Hematopoietic multipotent progenitor cell (in vitro differentiated cells): ENCODE measurements at regions not wholly inside any gene's neighbourhood (a gene's known extent, or its start where the extent isn't known, plus 50 kb on each side); places are given as distances from the start of the nearest gene placed in this dataset.

Source experiments
- DNase-seq, 3 donors: peaks; one replicate each; pipeline ENCODE4 v3.0.0-alpha.2; 2011 to 2015; ENCODE audit warnings: low read depth in 2 of 3, low spot score in 2 of 3

DNA sequence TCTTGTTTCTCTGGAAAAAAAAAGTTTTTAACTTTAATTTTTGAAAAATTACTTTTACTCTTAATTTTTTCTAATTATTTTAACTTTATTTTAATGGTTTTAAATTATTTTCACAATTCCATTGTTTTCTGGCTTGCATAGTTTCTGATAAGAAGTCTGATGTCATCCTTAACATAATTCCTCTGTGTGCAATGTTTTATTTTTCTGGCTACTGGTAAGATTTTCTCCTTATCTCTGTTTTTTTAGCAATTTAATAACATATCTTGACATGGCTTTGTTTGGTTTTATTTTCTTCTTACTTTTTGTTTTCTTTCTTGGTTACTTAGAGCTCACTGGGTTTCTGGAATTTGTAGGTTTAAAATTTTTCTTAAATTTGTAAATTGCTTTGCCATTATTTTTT, 114.8 kb downstream of the TBXT start:
- no peak for DNase-seq

DNA sequence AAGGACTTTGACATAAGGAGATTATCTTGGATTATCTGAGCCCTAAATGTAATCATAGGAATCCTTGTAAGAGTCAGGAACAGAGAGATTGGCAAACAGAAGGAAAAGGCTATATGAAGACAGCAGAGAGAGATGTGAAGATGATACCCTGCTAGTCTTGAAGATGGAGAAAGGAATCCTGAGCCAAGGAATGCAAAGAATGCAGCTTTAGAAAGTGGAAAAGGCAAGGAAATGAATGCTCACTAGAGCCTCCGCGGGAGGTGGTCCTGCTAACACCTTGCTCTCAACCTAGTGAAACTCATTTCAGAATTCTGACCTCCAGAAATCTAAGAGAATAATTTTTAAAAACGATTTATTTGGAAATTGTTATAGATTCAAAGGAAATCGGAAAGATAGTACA, 117.1 kb downstream of the TBXT start:
- no peak for DNase-seq

DNA sequence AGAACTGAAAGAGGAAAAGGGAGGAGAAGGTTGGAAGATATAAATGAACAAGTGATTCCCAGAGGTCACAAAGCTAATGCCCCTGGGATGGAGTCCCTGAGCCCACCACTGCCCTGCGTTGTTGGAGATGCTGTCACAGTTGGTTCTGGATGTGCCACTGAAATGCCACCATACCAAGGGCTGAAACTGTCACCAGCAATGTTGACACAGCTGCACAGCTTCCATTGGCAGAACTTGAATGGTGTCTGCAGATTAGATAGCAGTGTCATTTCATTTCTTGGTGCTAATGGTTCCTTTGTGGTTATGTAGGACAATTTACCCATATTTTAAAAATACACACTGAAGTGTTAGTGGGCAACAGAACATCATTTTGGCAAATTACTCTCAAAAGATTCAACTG, 120.7 kb downstream of the TBXT start:
- no peak for DNase-seq

DNA sequence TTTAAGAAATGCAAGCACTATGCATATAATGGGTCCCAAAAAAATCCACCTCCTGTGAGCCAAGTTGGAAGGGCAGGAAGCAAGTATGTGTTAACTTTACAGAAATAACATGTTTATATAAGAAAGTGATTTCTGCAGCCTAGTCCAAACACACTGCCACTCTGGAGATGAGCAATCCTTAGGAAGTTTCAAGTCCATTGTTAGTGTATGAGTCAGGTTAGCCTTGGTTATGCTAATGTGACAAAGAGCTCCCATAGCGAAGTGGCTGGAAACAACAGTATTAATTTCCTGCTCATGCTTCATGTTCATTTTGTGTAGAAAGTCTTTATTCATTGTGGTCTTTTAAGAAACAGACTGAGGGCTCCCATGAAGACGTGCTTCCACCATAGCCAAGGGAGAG, 121.4 kb downstream of the TBXT start:
- DNase-seq = no peak

DNA sequence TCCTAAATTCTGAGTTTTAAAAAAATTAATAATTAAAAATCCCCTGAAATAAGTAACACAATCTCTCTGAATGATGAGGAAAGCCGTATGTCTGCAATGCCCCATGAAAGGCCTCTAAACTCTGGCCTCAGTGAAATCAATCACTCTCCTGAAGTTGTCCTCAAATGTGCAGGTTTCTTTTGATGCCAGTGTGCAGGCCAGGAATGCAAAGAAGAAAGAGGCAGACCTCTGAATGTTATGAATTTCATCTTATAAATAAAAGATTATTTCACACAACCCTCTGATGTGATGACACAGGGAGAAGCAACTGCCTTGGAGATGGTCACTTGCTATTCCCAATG, 121.8 kb downstream of the TBXT start:
- DNase-seq = no peak

DNA sequence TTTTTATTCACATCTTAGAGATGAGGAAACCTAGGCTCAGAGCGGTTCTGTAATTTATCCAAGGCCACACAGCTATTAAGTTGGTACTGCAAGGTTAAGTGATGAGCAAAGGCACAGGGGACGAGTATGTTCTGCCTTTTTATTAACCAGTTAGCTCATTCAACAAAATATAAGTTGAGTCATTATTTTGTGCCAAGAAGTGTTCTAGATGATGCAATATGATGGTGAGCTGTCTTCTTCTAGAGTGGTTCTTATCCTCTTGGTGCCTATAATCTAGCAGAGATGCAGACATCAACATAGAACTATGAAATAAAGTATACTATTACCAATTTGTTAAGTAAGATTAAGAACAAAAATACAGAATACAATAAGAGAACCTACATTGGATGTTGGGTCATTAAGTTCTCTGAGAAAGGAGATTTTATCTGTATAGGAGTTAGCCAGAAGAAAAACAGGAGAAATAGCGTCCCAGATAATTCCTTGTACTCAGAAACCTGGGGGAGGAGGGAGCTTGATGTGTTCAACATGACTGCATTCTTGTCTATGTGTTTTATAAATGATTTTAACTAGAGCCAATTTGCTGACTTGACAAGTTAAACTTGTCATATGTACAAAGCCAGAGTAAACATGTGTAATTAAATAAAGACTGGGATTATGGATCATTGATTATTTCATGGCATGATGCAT, 122.3 kb downstream of the TBXT start:
- no peak for DNase-seq

DNA sequence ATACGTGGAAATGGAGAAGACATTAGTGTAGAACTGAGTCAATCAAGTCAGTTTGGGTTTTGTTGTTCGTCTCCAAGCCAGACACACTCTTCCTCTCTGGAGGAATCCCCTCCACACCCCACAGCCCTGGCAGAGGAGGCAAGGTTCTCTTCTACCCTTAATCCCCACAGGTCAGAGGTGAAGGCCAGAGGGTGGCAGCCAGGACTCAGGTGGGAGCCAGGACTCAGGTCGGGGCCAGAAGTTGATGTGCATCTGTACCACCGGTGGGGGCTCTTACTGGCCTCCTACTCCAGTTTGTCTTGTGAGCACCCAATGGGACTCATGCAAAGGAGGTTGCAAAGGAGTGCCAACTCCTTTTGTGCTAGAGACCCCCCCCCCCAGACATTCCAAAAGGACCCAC, 126.4 kb downstream of the TBXT start:
- no peak for DNase-seq

DNA sequence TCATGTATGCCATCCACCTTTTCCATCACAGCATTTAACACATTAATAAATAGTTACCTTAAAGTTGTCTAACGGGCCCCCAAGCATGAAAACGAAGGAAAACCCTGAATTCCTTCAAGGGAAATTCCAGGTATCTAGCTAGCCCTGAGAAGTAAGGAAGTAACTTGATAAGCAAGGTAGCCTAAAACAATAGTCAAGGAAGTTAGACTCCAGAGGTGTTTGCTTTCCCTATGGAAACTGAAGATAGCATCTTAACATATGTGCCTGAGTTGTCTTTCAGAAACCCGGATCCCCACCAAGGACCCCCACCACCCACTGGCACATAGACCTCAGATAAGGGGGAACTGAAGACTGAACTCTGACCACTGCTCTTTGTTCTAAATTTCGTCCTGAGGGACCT, 127.4 kb downstream of the TBXT start:
- DNase-seq = no peak

DNA sequence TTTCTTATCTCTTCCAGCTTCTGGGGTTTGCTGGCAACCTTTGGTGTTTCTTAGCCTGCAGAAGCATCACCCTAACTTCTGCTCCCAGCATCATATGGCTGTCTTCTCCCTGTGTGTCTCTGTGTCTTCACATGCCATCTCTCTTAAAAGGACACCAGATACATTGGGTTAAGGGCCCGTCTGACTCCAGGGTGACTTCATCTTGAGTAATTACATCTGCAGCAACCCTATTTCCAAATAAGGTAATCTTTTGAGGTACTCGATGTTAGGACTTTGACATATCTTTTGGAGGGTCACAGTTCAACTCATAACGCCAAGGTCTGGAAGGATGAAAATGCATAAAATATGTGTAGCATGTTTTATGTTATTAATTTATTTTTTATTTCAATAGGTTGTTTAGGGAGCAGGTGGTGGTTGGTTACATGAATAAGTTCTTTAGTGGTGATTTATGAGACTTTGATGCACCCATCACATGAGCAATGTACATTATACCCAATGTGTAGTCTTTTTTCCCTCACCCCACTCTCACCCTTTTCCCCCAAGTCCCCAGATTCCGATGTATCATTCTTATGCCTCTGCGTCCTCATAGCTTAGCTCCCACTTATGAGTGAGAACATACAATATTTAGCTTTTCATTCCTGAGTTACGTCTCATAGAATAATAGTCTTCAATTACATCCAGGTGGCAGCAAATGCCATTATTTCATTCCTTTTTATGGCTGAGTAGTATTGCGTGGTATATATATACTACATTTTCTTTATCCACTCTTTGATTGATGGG, 131.1 kb downstream of the TBXT start:
- DNase-seq = no peak

DNA sequence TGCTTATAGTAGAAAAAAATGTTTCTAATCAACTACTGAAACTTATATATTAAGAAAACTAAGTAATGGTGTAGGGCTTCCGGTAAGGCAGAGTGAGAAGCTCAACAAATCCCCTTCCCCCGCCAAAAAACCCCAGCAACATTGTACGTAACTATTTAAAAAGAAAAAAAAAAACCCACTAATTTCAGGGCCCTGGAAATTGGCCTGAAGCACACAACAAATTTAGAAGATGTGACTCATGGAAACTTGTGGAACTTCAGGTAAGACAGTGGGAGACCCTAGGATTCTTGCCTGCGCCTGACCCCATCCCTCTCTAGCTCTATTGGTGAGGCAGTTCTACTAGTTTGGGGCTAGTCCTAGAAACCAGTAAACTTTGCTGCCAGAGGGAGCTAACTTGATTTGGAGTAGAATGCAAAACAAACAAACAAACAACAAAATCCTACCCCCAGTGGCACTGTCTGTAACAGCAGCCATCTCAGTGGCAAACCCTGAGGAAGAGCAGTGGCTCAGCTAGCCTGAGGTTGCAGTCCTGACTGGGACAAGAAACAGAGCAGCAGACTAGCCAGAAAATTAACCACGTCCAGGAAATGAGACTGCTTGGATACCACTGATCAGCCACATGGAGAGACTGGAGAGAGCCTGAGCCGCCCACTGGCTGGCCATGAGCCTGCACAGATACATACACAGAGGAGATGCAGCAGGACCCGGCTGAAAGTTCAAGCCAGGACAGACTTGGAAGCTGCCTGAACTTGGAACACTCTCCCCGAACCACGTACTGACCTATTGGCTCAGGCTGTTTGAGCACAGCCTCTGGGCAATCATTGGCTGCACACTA, 135.1 kb downstream of the TBXT start:
- DNase-seq = no peak

DNA sequence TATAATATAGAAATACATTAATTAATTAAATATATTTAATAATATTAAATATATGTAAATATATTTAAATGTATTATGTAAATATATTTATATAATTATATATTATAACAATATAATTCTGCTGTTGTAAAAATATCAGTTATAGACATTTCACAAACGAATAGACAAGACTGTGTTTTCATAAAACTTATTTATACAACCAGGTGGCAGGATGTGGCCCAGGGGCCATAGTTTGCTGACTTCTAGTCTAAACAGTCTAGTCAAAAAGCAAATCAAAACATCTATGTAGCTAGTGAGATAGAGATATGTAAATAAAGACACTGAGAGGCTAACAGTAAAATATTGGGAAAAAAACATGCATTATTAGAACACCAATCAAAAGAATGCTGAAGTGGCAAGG, 136.4 kb downstream of the TBXT start:
- DNase-seq = no peak

DNA sequence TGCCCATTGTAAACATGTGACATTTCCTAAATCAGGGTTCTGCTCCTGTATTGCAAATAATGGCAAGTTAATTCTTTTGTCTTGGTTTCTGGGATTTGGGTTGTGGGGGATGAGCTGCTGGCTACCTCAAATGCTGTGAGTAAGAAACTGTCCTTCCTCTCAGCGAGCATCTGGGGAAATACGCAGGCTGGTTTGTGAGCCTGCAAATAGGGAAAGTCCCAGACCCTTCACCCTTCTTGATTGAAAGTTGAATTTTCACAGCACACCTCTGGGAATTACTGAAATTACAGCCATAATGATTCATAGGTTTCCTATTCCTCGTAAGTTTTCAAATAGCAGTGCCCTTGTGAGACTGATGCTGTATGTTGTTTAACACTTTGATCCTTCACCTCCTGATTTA, 138.1 kb downstream of the TBXT start:
- DNase-seq = no peak

DNA sequence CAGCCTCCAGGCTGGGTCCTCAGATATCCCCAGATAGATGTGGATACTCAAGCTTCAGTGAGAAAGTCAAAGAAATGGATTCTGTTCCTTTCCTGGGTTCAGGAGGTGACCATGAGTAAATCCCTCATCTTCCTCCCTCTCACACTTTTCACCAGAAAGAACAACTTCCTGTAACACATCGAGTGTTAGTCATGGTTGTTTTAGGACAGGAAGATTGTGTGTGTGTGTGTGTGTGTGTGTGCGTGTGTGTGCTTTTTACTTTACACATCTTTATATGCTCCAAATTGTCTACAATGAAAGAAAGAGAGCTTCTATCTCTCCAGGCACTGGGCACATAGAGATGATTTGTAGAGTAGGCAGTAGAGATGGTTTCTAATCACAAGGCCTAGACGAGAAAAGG, 139.9 kb downstream of the TBXT start:
- no peak for DNase-seq

DNA sequence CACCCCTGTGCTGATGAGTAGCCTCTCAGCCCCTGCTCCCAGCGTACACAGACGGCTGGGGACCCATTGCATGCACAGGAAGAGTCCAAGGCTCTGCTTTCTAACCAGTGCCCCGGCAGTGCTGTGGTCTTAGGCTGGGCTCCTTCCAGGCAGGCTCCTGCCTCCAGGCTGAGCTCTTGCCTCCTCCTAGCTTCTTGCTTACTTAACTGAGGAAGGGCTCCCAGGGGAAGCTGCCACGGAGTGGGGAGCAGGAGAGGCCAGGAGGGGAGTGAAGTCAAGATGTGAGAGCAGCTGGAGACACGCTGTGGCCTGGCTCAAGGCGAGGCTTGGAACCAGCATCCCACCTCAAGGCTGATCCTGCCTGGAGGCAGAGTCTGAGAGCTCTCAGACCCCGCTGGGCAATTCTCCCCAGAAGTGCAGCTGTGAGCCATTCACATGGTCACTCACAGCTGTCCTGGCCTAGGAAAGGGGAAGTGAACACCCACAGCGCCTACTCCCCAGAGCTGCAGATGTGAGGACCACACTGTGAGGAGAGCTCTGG, 141.0 kb downstream of the TBXT start:
- DNase-seq = no peak

DNA sequence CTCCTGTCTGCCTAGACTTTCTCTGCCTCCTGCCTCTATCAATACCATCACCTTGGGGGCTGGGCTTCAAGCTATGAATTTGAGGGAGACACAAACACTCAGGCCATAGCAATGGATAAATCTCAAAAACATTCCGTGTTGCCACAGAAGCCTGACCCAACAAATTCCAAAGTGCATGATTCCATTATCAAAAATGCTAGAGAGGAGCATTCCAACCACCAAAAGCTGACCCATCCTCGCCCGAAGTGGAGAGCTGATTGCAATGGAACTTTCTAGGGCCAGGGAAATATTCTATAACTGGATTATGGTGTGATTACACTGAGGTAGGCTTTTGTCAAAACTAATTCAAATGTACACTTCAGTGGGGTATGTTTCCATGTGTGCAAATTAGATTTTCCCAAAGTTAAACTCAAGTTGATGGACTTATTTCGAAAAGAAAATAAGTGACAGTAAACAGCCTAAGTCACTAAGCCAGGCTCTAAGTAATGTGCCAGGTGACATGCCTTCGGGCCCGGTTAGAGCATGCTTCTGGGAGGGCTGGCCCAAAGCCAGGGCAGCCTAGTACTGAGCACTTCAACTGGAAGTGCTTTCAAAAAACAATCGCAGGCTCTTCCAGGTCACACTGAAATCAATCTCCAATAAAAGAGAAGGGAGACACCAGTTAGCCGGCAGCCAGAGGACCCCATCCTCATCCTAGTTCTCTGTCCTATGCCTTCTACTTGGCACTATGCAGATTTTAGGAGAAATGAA, 142.3 kb downstream of the TBXT start:
- DNase-seq = no peak

DNA sequence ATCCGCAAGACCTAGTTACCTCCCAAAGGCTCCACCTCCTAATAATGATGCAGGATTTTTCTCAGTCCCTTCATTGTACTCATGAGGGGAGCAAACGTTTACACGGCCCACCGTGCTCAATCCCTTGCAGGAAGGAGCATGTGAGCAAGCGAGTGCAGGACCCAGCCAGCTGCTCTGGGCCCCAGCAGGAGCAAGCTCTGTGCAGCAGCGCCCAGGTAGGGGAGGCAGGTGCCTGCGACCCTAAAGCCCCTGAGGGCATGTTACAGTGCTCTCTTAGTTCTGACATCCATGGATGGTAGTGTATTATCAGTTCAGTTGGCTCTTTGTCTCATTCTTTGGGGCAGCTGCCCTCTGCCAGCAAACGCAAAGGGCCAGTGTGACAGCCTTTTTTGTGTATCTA, 143.4 kb downstream of the TBXT start:
- no peak for DNase-seq

DNA sequence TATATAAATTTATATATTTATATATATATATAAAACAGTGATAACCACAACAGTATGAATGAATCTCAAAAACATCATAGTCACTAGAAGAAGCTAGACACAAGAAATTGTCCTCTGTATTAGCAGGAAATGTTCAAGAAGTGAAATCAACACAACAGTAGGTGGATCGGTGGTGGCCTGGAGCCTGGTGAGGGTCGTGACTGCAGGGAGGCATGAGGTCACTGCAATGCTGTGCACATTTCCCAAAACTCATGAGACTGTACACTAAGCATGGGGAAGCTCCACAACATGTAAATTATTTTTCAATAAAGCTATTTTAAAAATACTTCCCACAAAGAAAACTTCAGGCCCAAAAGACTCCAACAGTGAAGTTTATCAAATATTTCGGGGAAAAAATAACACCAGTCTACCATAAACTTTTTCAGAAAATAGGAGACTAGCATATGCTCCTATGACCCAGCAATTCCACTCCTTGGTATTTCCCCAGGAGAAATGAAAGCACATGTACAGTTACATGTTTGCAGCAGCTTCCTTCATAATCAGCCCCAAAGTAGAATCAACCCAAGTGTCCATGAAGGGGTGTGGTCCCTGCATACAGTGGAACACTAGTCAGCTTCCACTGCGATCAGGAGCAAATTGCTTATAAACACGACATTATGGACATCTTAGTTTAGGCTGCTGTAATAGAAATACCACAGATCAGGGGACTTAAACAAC, 144.2 kb downstream of the TBXT start:
- DNase-seq = no peak

DNA sequence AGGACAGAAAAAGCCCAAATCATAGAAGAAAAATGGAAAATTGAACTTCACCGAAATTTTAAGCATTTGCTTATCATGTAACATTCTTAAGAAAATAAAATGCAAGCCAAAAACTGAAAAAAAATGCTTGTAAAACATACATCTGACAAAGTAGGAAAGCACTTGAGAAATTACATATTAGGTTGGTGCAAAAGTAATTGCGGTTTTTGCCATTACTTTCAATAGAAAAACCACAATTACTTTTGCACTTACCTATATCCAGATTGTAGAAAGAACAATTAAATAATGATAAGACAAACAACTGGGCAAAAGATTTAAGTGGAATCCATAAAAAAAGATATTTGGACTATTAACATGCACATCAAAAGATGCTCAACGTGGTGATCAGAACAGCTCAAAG, 146.2 kb downstream of the TBXT start:
- DNase-seq = no peak

DNA sequence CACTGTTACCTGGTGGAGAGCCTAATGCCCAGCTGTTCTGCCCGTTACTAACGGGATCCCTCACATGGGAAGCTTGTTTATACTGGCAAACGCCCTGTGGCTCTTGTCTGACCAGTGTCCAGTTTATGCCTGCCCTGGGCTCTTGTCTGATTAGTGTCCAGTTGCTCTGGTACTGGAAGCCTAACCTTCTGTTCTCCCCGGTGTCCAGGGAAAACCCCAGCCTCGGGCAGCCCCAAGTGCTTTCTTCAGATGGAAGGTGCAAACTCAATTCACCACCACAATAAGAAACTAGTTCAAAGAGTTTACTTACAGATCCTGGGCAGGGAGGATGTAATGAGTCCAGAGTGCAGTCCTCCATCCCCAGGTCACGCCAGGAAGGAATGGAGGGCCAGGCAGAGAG, 148.4 kb downstream of the TBXT start:
- no peak for DNase-seq

DNA sequence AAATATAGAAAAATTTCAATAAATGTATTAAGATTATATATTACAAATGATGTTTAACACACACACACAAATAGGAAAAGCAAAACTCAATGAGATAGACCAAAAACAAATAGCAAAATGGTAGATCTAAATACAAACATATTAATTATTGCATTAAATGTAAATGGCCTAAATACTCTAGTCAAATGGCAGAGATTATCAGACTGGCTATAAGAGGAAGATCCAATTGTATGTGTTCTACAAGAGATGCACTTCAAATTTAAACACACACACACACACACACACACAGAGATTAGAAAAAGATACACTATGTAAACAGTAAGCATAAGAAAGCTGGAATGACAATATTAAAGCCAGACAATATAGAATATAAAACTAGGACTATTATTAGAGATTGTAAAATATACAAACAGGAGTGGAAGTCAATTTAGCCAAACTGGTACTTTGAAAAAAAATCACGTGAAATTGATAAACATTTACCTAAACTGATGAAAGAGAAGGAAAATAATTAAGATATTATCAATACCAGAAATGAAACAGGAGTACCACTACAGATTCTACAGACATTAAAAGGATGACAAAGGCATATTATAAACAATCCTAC, 150.5 kb downstream of the TBXT start:
- no peak for DNase-seq
